GM18511 (cell line): ENCODE measurements at regions not wholly inside any gene's neighbourhood (a gene's known extent, or its start where the extent isn't known, plus 50 kb on each side); places are given as distances from the start of the nearest gene placed in this dataset.
"Not testable (repeated sequence)": the region's sequence is repeated elsewhere in the genome, so short reads cannot be mapped to it uniquely, and the experiment has no call there.

ENCODE experiments used
- ATAC-seq: cut with Tn5 transposase; IDR thresholded peaks from one replicate; pipeline ENCODE4 v1.9.1; 2021; ENCODE audit warnings: mild to moderate bottlenecking, moderate library complexity; ENCODE audit not compliant: unreplicated experiment

DNA sequence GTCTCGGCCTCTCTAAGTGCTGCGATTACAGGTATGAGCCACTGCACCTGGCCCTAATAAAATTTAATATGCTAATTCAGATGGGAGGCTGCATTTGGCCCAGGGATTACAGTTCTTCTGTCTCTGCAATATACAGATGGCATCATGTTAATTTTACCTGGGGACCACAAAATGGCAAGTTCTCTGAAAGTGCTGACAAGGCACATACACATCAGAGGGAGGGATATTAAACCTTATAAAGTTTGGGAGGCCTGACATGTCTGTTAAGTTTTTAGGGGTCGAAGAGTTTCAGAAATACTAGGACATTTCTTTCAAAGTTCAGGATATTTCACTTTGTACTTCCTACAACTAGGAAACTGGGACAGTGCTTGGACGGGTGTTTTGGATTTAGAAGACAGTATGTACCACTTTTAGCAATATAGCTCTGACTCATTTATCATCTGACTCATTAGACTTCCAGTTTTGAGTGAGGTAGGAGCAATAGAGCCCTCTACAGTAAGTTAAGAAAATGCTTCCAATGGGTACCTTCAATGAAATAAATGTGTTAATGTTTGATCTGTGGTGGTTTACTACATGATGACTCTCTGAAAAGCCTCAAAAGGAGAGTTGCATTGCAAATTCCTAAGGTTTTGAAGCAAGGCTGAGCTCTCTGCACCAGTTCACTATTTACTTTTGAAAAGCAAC lies 981.0 kb upstream of the HS3ST1 start:
- ATAC-seq, result no peak

DNA sequence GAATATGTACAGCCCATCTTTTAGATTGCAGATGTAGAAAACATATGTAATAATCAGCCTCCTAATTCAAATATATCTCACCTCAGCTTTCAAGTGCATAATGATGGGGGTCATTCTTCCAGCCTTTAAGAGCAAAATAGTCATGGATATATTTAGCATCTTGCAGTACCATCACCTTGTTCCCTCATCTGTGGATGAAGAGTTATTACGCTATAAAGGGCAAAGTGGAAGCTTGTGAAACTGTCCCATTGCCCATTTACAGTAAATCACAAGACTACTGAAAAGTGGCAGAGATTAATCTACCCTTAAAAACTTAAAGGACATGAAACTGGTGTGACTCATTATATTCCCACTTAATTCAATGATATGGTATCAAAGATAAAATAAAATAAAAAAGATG lies 979.7 kb upstream of the HS3ST1 start:
- no peak for ATAC-seq

DNA sequence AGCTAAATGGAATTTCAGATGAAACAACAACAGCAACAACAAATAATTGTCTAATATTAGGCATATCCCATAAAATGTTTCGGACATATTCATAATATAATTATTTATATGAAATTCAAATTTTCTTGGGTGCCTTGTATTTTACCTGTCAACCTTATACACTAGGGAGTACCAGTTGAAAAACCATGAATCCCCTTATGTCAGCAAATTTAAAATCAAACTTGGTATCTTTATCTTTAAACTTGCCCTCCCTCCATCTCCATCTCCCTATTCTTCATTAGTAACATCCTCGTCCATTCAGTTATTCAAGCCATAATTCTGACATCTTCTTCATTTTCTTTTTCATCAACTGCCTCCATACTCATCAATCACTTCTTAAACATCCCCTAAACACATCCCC lies 974.5 kb upstream of the HS3ST1 start:
- no peak for ATAC-seq

DNA sequence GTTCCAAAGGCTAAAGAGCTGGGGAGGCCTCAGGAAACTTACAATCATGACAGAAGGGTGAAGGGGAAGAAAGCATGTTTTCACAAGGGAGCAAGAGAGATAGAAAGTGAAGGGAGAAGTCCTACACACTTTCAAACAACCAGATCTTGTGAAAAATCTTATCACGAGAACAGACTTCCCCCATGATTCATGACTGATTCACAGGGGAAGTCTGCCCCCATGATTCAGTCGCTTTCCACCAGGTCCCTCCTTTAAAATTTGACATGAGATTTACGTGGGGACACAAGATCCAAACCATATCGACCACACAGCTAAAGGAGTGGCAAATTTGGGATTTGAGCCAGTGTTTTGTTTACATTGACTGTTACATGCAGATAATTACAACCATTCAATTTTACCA lies 971.1 kb upstream of the HS3ST1 start:
- ATAC-seq, result no peak

DNA sequence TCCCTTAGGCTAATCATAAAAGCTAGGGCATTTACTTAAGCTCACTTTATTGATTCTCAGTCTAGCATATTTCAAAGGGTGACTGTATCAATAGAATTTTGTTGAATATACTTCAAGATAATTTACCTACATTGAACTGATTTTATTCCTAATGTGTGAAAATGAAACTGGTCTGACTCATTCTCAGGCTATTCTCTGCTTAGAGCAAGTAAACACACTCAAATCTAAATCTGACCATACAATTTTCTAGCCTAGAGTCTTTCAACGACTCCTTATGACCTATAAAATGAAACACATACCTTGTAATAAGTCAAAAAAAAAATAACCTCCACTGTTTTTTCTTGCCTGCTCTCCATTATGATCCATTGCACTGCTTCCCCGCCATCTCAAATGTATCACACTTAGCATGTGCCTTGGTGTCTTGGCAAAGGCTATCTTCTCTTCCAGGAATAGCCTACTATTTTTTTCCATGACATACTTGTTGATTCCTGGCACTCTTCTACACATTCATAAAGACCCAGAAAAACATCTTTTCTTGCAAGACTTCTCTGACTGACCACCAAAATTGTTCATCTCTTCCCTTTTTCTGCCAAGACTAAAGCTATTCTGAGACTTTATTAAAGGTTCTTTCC lies 965.1 kb upstream of the HS3ST1 start:
- no peak for ATAC-seq

DNA sequence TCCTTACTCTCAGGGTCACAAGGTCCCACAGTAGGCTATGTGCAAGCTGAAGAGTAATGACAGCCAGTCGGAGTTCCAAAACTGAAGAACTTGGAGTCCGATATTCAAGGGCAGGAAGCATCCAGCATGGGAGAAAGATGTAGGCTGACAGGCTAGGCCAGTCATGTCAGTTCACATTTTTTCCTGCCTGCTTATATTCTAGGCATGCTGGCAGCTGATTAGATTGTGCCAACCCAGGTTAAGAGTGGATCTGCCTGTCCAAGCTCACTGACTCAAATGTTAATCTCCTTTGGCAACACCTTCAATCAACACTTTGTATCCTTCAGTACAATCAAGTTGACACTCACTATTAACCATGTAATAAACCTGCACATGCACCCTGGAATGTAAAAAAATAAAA lies 960.9 kb upstream of the HS3ST1 start:
- no peak for ATAC-seq

DNA sequence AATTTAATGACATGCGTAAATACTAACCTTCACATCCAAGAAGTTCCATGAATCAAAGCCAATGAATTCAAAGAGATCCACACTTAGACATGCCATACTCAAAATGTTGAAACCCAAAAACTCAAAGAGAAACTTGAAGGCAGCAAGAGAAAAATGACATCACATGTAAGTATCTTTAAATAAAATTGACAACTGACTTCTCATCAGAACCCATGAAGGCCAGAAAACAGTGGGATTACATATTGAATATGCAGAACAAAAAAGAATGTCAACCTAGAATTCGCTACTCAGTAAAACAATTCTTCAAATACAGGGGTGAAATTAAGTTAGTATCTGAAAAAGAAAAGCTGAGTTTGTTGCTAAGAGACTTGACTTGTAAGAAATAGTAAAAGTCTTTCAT lies 953.9 kb upstream of the HS3ST1 start:
- ATAC-seq, result no peak

DNA sequence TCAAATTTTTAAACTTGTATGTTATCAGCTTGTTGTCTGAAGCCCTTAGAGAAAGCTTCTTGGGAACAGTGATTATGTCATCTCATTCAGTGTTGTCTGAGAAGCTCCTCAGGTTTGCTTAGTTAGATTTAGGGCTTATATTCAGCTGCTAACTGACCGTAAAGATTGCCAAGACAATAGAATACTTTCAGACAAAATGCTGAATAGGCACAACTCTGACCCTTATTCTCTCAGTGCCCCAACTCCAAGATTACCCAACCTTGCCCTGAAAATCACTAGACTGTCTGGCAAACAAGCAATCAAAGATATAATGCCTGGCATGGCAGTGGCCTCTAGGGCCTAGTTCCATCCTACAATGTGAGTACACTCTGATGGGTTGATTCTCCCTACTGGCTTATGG lies 950.5 kb upstream of the HS3ST1 start:
- ATAC-seq, result no peak

DNA sequence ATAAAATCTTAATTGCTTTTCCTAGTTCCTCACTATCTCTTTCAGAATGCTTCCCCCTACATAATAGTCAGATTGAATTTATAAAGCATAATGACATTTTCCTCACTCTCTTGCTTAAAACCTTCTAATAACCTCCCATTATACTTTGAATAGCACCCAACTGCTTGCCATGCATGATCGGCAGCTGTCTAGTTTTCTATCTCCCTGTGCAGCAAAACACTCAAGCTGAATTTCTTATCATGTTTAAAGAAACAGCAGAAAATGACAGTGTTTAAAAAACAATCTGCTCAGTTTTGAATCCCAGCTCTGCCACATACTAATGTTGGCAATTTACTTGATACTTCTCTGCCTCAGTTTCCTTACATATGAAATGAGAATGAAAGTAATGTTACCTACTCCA lies 947.1 kb upstream of the HS3ST1 start:
- no peak for ATAC-seq

DNA sequence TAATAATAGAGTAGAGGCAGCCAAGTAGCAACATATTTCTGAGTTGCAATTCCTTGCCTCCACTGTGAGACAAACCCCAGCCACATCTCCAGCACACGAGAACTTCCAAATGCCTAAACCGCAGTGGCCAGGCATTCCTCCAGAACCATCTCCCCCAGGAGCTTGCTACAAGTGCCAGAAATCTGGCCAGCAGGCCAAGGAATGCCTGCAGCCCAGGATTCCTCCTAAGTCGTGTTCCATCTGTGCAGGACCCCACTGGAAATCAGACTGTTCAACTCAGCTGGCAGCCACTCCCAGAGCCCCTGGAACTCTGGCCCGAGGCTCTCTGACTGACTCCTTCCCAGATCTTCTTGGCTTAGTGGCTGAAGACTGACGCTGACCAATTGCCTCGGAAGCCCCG lies 937.2 kb upstream of the HS3ST1 start:
- not testable (repeated sequence) for ATAC-seq

DNA sequence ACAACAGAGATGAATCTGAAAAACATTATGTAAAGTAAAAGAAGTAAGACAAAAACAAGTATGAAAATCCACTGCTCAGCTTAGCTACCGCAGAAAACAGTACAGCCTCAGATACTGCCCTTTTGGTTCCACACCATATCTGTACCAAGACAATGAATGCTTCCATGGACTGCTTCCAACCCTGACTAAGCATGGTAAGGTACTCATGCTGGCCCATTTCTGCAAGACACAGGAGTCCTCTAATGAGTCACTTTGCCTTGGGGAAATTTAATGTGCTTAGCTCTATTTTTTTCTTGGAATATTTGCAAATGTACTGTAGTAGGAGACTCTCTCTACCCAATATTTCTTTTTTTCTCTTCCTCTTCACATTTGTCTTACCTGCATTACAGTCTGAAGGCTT lies 931.7 kb upstream of the HS3ST1 start:
- ATAC-seq, result no peak

DNA sequence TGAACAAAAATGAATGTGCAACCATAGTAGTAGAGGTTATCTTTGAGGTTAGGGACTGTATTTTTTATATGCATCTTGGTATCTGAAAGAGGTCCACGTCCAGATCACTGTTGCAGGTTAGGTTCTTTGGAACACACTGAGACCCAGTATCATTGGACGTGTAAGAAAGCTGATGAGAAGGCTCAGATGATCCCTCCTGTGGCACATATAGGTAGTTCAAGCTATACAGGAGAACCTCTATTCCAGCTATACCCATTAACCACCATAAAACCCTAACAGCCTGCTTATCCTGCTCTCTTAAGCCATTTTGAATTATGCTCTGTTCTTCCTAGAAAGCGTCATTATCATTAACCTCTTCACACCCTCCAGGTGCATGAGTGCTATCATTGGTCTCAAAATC lies 930.7 kb upstream of the HS3ST1 start:
- no peak for ATAC-seq

DNA sequence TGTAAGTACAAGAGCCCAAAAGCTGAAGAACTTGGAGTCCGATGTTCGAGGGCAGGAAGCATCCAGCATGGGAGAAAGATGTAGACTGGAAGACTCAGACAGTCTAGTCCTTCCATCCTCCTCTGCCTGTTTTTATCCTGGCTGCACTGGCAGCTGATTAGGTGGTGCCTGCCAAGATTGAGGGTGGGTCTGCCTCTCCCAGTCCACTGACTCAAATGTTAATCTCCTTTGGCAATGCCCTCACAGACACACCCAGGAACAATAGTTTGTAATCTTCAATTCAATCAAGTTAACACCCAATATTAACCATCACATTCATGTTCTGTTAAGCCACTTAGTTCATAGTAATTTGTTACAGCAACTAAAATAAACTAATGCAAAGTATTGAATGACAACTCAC lies 904.4 kb upstream of the HS3ST1 start:
- not testable (repeated sequence) for ATAC-seq

DNA sequence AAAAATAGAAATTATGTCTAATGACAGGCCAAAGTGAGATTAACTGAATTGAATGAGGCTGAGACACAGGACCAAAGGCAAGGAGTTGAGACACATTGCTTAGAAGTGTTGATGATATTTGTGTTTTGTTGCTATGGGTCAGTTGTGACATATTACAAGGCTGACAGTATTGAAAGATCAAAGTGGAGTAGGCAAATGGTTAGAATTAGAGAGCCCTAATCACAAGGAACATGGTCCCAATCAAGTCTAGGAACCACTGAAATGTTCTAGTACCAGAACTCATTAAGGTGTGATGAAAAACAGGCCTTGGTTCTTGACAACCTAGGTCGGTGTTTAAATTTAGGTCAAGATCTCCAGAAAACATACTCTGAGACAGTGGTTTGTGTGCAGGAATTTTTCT lies 896.3 kb upstream of the HS3ST1 start:
- no peak for ATAC-seq

DNA sequence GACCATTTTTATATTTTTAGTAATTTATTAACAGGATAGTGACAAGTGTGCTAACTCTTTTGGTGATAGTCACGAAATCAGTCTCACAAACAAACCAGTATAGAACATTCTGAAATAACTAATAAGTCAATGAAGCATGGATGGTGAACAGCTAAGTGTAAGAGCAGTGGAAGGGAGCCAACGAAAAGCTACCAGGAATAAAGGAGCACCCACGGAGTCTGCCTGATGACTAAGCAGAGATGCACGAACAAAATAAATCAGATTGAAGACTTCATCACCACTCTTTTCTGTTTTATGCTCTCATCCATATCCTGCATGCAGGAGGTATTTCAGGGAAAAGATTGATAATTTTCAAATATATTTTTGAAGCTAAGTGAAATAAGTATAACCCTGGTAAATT lies 891.1 kb upstream of the HS3ST1 start:
- no peak for ATAC-seq

DNA sequence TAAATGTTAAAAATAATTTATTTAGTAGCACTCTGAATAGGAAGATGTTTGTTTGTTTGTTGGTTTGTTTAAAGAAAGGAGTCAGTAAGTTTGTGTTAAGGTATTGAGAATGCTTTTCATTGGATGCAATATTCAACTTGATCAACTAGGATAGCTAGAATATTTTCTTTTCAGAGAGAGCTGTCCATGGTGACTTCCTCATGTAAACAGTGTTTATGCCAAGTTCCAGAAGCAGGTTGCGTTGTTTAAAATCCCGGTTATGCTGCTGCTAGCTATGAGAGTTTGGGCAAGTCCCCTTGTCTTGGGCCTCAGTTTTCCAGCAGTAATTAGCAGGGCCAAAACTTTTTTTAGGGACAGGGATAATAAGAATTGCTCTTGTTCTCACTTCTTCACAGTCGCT lies 876.2 kb upstream of the HS3ST1 start:
- ATAC-seq, result no peak

DNA sequence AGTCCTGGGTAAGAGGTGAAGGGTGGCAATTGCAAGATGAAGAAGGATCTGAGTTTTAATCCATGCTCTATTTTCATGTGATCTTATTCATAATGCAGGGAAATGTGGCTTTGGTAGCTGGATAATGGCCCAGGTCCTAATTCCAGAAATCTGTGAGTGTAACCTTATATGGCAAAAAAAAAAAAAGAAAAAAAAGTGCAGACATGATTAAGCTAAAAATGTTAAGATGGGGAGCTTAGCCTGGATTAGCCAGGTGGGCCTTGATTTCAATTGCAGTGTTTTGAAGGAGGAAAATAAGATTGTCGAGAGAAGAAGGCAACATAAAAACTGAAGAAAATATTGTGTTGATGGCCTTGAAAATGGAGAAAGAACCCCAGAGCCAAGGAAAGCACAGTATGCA lies 867.7 kb upstream of the HS3ST1 start:
- ATAC-seq, result no peak

DNA sequence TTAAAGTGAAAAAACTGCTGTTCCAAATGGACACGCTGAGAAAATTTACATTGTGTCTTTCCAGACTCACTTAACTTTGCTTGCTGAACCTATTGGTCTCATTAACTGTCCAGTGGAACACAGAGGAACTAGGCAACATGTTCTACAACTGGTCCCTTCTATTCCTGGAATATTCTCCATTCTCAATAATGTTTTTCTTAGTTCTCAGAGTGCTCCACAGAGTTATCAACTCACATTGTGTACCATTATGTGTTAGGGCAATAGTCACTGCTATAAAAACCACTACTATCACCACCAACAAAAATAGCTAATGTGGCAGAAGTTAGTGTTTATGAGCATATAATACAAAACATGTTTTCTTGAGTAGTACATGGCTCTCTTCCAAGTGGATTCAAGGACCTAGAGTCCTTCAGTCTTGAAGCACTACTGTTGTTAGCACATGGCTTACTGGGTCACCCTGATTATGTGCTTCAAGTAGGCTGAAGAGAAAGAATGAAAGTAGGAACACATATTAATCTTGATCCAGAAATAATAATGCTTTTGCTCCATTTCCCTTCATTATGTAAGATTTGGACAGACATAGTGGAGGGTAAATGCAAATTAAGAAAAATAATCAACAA lies 865.3 kb upstream of the HS3ST1 start:
- ATAC-seq, result no peak

DNA sequence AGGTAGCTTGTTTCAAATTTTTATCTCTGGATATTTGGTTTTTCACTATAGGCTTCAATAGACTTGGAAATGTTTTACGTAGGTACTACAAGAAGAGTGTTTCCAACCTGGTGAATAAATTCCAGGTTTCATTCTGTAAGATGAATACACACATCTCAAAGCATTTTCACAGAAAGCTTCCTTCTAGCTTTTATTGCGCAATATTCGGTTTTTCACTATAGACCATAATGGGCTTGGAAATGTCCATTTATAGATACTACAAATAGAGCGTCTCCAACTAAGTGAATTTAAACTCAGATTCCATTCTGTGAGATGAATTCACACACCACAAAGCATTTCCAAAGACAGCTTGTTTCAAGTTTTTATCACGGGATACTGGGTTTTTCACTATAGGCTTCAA lies 857.7 kb upstream of the HS3ST1 start:
- ATAC-seq, result no peak

DNA sequence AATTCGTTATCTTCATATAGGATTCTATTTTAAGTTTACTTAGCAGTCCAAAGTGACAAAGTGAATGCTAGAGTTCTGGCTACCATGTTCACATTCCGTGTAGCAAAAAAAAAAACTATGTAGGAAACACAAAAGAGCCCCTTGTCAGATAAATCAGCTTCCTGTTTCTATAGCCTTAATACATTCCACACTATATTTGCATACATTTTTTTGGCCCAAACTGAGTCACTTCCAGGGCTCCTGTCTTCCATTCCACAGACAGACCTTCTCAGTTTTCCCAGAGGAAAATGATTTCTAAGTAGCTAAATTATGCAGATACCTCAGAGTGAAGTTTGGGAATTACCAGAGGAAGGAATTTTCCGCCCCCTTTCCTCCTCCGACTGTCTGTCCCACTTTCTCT lies 841.9 kb upstream of the HS3ST1 start:
- ATAC-seq, result no peak

DNA sequence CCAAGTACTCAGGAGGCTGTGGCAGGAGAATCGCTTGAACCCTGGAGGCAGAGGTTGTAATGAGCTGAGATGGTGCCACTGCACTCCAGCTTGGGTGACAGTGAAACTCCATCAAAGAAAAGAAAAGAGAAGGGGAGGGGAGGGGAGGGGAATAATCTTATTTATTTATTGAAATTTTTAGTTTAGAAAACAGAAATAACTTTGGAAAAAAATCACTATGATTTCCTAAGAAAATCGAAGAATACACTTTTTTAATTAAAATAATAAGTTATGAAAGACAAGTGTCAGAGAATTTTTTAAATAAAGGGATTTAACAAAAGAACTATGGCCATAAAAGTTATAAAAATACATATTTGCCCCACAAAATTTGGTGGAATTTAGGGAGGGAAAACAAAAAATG lies 836.9 kb upstream of the HS3ST1 start:
- no peak for ATAC-seq

DNA sequence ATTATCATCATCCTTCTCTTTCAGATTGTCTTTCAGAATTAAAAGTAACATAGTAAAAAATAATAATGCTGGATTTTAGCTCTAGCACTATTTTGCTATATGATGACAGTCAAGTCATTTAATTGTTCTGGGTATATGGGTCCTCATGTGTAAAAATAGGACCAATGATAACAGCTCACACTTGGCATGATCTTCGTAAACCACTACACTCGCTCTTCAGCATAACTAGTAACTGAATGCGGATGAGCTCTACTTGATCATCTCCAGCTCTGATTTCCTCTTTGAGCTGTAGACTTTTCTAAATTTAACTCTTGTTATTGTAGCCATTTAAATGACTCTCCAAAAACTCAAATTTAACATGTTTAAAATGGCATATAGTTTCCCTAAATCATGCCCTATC lies 831.8 kb upstream of the HS3ST1 start:
- no peak for ATAC-seq

DNA sequence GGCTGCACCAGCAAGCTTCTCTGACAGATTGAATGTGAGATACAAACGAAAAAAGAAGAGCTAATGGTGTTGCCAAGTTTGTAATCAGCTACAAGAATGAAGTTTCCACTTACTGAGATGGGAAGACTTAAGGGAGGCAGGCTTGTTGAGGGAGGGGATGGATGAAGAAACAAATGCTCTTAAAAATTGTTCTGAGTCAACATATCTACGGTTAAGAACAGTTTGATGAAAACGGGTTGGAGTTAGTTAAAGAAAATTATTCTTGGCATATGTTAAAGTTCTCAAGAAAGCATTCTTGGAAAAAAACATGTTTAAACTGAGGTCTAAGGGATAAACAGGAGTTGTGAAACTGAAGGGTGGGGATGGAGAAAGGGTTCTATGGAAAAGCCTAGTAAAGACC lies 816.3 kb upstream of the HS3ST1 start:
- no peak for ATAC-seq
